MM.1S (cell line): ENCODE measurements at regions not wholly inside any gene's neighbourhood (a gene's known extent, or its start where the extent isn't known, plus 50 kb on each side); places are given as distances from the start of the nearest gene placed in this dataset.

ENCODE experiments used
- EZH2 ChIP-seq: fragments of 300-600 bp; sonication (generic); optimal IDR thresholded peaks from 2 replicates; pipeline ENCODE3; 2017; ENCODE audit warnings: low read depth, mild to moderate bottlenecking, antibody characterized with exemption, low read length, mixed read lengths
- TF ChIP-seq, protein P1 (sequence below): fragments of 300-600 bp; sonication (generic); IDR thresholded peaks from 2 replicates; pipeline ENCODE4 v1.5.1; 2016; ENCODE audit warnings: antibody characterized with exemption, low read length, mixed read lengths

DNA sequence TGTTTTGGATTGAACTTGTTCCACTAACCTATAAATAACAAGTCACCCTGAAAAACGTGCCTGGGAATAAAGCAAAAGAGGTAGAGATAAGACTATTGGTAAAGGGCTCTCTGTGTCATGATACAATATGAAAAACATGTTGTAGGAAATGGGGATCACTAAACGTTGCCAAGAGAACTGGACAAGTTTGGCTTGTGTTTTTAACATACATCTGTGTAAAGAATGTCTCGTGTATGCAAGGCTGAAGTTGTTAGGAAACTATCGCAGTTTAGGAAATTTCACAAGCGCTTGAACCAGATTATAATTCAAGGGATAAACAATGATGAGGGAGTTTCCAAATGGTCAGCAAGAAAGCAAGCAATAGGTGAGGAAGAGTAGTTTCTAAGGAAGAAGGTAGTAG, 655.8 kb downstream of the PCDH7 start:
- TF ChIP-seq, protein P1, sequence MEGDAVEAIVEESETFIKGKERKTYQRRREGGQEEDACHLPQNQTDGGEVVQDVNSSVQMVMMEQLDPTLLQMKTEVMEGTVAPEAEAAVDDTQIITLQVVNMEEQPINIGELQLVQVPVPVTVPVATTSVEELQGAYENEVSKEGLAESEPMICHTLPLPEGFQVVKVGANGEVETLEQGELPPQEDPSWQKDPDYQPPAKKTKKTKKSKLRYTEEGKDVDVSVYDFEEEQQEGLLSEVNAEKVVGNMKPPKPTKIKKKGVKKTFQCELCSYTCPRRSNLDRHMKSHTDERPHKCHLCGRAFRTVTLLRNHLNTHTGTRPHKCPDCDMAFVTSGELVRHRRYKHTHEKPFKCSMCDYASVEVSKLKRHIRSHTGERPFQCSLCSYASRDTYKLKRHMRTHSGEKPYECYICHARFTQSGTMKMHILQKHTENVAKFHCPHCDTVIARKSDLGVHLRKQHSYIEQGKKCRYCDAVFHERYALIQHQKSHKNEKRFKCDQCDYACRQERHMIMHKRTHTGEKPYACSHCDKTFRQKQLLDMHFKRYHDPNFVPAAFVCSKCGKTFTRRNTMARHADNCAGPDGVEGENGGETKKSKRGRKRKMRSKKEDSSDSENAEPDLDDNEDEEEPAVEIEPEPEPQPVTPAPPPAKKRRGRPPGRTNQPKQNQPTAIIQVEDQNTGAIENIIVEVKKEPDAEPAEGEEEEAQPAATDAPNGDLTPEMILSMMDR = no peak
- no peak for TF ChIP-seq EZH2
